GM12878 (cell line): ENCODE measurements at regions not wholly inside any gene's neighbourhood (a gene's known extent, or its start where the extent isn't known, plus 50 kb on each side); places are given as distances from the start of the nearest gene placed in this dataset.

Experiments
- CBFB ChIP-seq: IDR thresholded peaks from 2 replicates; pipeline ENCODE4 v1.6.1; 2016; ENCODE audit warnings: antibody characterized with exemption, low read depth
- CHD4 ChIP-seq: fragments of 200-600 bp; sonication (generic); IDR thresholded peaks from 2 replicates; pipeline ENCODE4 v1.6.1; 2016; ENCODE audit warnings: mild to moderate bottlenecking
- JUND ChIP-seq: IDR thresholded peaks from 2 replicates; pipeline ENCODE4 v1.6.1; 2012; ENCODE audit warnings: low read depth, mild to moderate bottlenecking, low read length, improper control_type of control experiment, moderate library complexity
- LARP7 ChIP-seq: fragments of 450-650 bp; IDR thresholded peaks from 2 replicates; pipeline ENCODE4 v1.6.1; 2017; ENCODE audit warnings: mild to moderate bottlenecking
- POLR2AphosphoS5 ChIP-seq: IDR thresholded peaks from 2 replicates; pipeline ENCODE4 v1.6.1; 2011; ENCODE audit warnings: mild to moderate bottlenecking, low read length, inconsistent platforms
- POU2F2 ChIP-seq: IDR thresholded peaks from 3 replicates; pipeline ENCODE4 v1.6.1; 2011; ENCODE audit warnings: low read depth, mild to moderate bottlenecking, low read length, borderline replicate concordance
- RAD21 ChIP-seq: IDR thresholded peaks from 2 replicates; pipeline ENCODE4 v1.6.1; 2011; ENCODE audit warnings: mild to moderate bottlenecking, low read depth, low read length, moderate library complexity; ENCODE audit not compliant: insufficient read depth
- SIN3A ChIP-seq: IDR thresholded peaks from 2 replicates; pipeline ENCODE4 v1.6.1; 2012; ENCODE audit warnings: low read depth, low read length, improper control_type of control experiment
- SPI1 ChIP-seq: IDR thresholded peaks from 2 replicates; pipeline ENCODE4 v1.6.1; 2011; ENCODE audit warnings: low read depth, mild to moderate bottlenecking, low read length, moderate library complexity, borderline replicate concordance; ENCODE audit not compliant: insufficient read depth

- TF ChIP-seq CBFB (no peak), RAD21 (no peak), POLR2AphosphoS5 (no peak), SPI1 (no peak), LARP7 (no peak), JUND (no peak), POU2F2 (no peak), SIN3A (no peak), CHD4 (no peak)
Observed at GRCh38 chr10:52889611-52890010, 117.0 kb upstream of the MBL2 start.
